ENCODE measurements at regions not wholly inside any gene's neighbourhood (a gene's known extent, or its start where the extent isn't known, plus 50 kb on each side); places are given as distances from the start of the nearest gene placed in this dataset.

GRCh38 chr2:217434180-217434975, 568.4 kb downstream of the TNS1 start:
- DNase-seq, result peak; percentile 93

DNA sequence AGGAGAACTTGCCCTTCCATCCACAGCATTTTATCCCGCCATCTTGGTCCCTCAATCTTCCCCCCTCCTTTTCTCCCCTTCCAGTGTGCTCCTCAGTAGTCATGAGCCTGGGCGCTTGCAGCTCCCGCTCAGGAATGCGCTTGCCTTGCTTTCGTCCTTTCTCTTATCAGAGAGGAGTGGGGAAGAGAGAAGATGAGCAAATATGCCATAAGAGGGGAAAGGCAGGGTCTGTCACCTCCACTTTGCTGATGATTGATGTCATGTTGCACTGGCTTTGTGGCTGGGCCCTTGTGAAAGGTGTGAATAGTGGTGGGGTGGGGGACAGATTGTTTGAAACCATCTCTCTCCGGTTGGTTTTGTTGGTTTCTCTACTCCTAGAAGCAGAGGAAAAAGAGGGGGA, 569.3 kb downstream of the TNS1 start:
- no peak for DNase-seq

DNA sequence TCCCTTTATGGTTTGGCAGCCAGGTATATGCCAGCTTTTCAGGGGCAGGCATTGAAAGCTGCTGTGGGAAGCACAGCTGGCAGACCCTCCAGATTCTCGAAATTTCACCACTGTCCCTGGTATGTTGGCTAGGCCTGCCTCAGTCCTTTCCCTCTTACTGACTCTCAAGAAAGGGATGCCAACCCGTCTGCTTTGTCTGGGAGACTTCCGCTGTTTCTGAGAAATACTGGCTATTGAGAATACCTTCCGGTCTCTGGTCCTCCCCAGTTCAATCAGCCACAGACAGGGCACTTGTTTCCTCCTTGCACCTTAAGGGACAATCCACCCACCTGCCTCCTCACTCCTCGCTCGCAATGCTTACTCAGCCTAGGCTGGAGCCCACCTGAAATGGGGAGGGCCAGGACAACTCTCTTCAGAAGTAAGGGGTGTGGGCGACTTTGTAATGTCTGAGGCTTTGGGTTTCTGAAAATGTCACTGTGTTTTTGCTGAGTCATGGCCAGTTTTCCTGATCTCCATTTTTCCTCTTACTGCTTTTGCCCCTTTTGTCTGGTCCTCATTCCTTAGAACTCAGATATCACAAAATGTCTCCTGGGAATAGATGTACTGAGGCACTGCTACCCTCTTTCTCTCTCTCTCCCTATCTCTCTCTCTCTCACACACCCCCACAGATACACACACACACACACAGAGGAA, 571.1 kb downstream of the TNS1 start:
- DNase-seq, result no peak

GRCh38 chr2:217430916-217431576, 571.2 kb upstream of the TNP1 start:
- DNase-seq, result no peak

DNA sequence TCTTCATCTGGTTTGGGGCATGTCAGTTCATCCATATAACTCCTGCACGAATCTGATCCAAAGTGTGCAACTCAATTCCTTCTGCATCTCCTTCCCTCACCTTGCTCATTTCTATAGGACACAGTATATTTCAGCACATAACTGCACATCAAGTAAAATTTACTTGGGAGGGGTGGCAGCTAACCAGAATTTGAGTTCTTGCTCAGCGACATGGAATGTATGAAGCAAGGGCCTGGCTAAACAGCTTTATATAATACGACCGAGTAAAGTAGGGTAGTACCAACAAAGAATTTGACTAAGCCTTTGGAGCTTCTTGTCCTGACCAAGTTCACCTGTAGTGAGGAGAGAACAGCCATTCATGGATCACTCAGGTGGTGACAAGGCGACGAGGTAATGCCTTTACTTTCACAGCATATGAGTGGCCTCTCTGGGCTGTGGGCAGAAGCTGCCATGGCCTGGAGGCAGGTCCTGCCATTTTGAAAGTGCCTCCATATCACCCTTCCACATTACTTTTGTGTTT, 570.2 kb upstream of the TNP1 start:
- no peak for DNase-seq

- DNase-seq, result no peak
These were observed 562.0 kb upstream of the TNP1 start for GRCh38 chr2:217421834-217422233.

DNA sequence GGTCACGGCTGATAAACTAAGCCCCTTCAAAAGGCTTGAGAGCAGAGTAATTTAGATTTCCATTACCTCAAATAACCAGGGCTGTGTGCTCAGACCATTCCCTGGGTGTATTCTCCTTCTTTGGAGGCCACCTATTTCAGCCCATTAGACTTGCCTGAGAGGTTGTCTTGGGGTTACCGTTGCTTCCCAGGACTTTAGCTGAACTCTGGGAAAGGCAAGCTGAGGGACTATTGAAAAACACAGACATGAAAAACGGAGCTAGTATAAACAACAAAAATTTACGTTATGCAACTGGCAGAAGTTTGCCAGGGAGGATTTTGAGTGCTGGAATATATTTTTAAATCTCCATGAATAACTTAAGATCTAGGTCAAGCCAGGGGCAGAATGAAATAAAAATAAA, 561.0 kb upstream of the TNP1 start:
- no peak for DNase-seq

- DNase-seq, result no peak
These were observed 559.3 kb upstream of the TNP1 start for GRCh38 chr2:217419055-217419671.

DNA sequence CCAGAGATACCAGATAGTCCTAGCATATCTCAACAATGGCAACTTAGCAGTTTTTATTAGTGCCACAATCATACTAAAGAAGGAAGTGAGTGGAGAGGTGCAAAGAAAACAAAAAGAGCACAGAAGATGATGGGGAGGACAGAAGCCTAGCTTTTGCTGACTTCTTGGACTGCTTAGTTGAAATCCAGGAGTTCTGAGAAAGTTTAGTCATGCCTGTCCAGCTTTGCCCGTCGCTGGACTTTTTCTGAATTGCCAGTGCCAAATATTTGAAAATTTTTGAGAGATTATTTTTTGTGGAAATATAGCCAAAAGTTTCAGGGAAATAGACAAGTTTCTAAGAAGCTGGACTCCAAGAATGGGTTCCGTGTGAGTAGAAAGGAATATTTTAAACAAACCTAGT, 558.7 kb upstream of the TNP1 start:
- DNase-seq, result no peak

DNA sequence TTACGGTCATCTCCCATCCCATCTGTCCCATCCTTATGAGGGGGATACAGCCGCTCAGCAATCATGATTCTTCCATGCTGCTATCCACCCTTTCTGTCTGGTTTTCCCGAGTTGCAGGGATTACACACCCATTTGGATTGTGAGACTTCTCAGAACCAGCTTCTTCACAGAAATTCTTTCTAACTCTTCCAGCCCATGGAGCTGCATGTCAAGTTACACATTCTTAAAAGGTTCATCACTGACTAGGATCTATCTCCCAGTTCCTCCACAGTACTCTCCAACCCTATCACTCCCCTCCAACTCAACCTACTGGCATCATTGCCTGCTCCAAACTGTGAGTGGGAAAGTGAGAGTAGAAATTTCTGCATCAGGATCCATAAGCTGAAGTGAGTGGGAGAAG, 558.2 kb upstream of the TNP1 start:
- DNase-seq, result no peak

GRCh38 chr2:217417536-217417935, 557.7 kb upstream of the TNP1 start:
- no peak for DNase-seq

DNA sequence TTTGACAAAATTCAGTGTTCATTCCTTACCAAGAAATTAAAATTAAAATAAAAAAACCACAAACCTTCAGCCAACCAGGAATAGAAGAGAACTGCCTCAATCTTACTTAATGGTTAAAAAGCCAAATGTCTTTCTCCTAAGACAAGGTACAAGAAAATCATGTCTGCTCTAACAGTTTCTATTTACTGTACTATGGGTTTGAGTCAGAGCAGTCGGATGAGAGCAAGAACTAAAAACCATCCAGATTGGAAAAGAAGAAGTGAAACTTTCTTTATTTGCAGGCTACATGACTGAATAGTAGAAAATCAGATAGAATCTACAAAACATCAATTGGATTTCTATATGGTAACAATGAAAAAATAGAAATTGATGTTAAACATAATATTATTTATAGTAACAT, 555.5 kb upstream of the TNP1 start:
- DNase-seq, result no peak

GRCh38 chr2:217414429-217414828, 554.6 kb upstream of the TNP1 start:
- DNase-seq, result no peak

- no peak for DNase-seq
These were observed 553.3 kb upstream of the TNP1 start for GRCh38 chr2:217413193-217413592.

GRCh38 chr2:217412721-217413120, 552.9 kb upstream of the TNP1 start:
- DNase-seq, result no peak

- DNase-seq, result no peak
These were observed 552.4 kb upstream of the TNP1 start for GRCh38 chr2:217412277-217412676.

GRCh38 chr2:217410681-217410960, 550.8 kb upstream of the TNP1 start:
- DNase-seq, result no peak

- DNase-seq, result no peak
These were observed 550.3 kb upstream of the TNP1 start for GRCh38 chr2:217409949-217410680.

DNA sequence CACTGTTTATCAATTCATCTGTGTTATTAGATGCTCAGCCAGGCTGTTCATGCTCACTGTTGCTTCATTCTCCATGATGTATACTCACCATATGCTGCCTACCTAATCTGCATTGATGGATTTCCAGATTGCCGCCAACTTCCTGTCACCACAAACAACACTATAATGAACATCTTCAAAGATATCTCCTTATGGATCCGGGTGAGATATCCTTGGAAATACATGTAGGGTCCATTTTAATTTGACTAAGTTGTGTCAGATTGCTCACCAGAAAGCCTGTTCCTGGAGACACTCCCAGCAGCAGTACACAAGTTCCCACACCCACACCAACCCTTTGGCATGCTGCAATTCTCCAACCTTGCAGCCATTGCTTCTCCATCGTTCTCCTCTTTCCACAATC, 547.5 kb upstream of the TNP1 start:
- no peak for DNase-seq

DNA sequence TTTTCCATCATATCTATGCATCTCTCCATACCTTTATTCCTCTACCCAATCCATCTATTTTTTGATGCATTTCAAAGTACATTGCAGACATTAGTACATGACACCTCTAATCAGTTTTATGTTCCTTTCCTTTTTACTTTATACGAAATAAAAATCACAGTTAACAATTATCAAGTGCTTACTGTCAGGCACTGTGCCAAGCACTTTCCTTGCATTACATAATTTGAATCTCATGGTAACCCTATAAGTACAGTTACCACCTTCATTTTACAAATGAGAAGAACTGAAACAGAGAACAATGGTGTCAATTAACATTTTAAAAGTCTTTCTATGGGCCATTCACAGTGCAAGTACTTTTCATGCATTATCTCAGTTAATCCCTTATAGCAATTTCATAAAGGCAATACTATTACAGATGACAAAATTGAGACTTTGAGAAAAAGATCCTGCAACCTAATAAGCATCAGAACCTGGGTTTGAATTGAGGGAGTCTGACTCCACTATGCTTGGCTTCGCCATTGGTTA, 544.4 kb upstream of the TNP1 start:
- DNase-seq, result no peak

GRCh38 chr2:217402761-217403383, 543.0 kb upstream of the TNP1 start:
- peak; percentile 11 for DNase-seq

- no peak for DNase-seq
These were observed 542.3 kb upstream of the TNP1 start for GRCh38 chr2:217402144-217402543.

Data from SHP77 treated with DMSO at 0.1 percent for 48 hours (cell line).